WTC11 (cell line): ENCODE measurements at regions not wholly inside any gene's neighbourhood (a gene's known extent, or its start where the extent isn't known, plus 50 kb on each side); places are given as distances from the start of the nearest gene placed in this dataset.

Experiments used
- ATAC-seq: fragments of 200-7000 bp; cut with Tn5 transposase; 2 replicates; pipeline ENCODE4 v1.10.0; 2021; ENCODE audit warnings: mild to moderate bottlenecking, moderate library complexity
- CTCF ChIA-PET: fragments of 300-600 bp; sonication (Branson Sonifier 250); formaldehyde crosslinking; loops from one replicate; lab custom pipeline; 2021; ENCODE audit warnings: antibody characterized with exemption; lab: Charles Lee
- POLR2A ChIA-PET: fragments of 350-600 bp; sonication (Branson Sonifier 250); formaldehyde crosslinking; loops from one replicate; lab custom pipeline; 2021; ENCODE audit warnings: antibody characterized with exemption; lab: Charles Lee
- DNase-seq: peaks from one replicate; pipeline ENCODE4 v3.0.0; 2021; ENCODE audit warnings: low spot score
- H3K27ac Mint-ChIP-seq: 2 replicates; pipeline ENCODE4 v1.8.0; 2021; ENCODE audit warnings: mixed read lengths
- H3K27me3 Mint-ChIP-seq: 2 replicates; pipeline ENCODE4 v1.8.0; 2021; ENCODE audit warnings: low read depth, mild to moderate bottlenecking, moderate library complexity, mixed read lengths
- H3K36me3 Mint-ChIP-seq: 2 replicates; pipeline ENCODE4 v1.8.0; 2021; ENCODE audit warnings: mixed read lengths
- H3K4me1 Mint-ChIP-seq: 2 replicates; pipeline ENCODE4 v1.8.0; 2022; ENCODE audit warnings: mixed read lengths
- H3K4me3 Mint-ChIP-seq: 2 replicates; pipeline ENCODE4 v1.8.0; 2021; ENCODE audit warnings: mild to moderate bottlenecking, moderate library complexity, mixed read lengths
- H3K9me3 Mint-ChIP-seq: 2 replicates; pipeline ENCODE4 v1.8.0; 2021; ENCODE audit warnings: mixed read lengths
- EMX1 ChIP-seq: fragments of 250-450 bp; sonication (Bioruptor Pico); IDR thresholded peaks from 2 replicates; pipeline ENCODE4 v1.8.0; 2021; ENCODE audit warnings: mild to moderate bottlenecking
- ETV6 ChIP-seq: sonication (generic); formaldehyde crosslinking; IDR thresholded peaks from 2 replicates; pipeline ENCODE4 v1.8.1; 2022; ENCODE audit warnings: mild to moderate bottlenecking, missing genetic modification reagents
- FOXJ3 ChIP-seq: sonication (generic); formaldehyde crosslinking; IDR thresholded peaks from 2 replicates; pipeline ENCODE4 v1.9.0; 2021; ENCODE audit warnings: missing genetic modification reagents, mild to moderate bottlenecking, borderline replicate concordance
- HMGA2 ChIP-seq: fragments of 250-450 bp; sonication (Bioruptor Pico); IDR thresholded peaks from 2 replicates; pipeline ENCODE4 v1.4.0; 2021; ENCODE audit warnings: mild to moderate bottlenecking, moderate library complexity
- JUN ChIP-seq: sonication (generic); formaldehyde crosslinking; IDR thresholded peaks from 2 replicates; pipeline ENCODE4 v1.8.0; 2023; ENCODE audit warnings: mild to moderate bottlenecking, missing genetic modification reagents
- NR1H2 ChIP-seq: sonication (generic); formaldehyde crosslinking; IDR thresholded peaks from 2 replicates; pipeline ENCODE4 v1.9.0; 2021; ENCODE audit warnings: mild to moderate bottlenecking, moderate library complexity, missing genetic modification reagents
- OVOL2 ChIP-seq: fragments of 250-450 bp; sonication (Bioruptor Pico); IDR thresholded peaks from 2 replicates; pipeline ENCODE4 v1.9.0; 2021; ENCODE audit warnings: mild to moderate bottlenecking, borderline replicate concordance
- ZBTB21 ChIP-seq: sonication (generic); formaldehyde crosslinking; IDR thresholded peaks from 2 replicates; pipeline ENCODE4 v1.8.1; 2023; ENCODE audit warnings: mild to moderate bottlenecking, missing genetic modification reagents, borderline replicate concordance
- ZNF232 ChIP-seq: sonication (generic); formaldehyde crosslinking; IDR thresholded peaks from 2 replicates; pipeline ENCODE4 v1.8.0; 2022; ENCODE audit warnings: mild to moderate bottlenecking, missing genetic modification reagents
- TF ChIP-seq, protein P1 (sequence below): sonication (generic); formaldehyde crosslinking; IDR thresholded peaks from 2 replicates; pipeline ENCODE4 v1.8.1; 2022; ENCODE audit warnings: low read depth, missing genetic modification reagents, borderline replicate concordance
- TF ChIP-seq, protein P2 (sequence below): sonication (generic); formaldehyde crosslinking; IDR thresholded peaks from 2 replicates; pipeline ENCODE4 v1.8.1; 2023; ENCODE audit warnings: mild to moderate bottlenecking, missing genetic modification reagents, moderate library complexity
- TF ChIP-seq, protein P3 (sequence below): sonication (generic); formaldehyde crosslinking; IDR thresholded peaks from 2 replicates; pipeline ENCODE4 v1.8.1; 2023; ENCODE audit warnings: mild to moderate bottlenecking, missing genetic modification reagents
- TF ChIP-seq, protein P4 (sequence below): sonication (generic); formaldehyde crosslinking; IDR thresholded peaks from 2 replicates; pipeline ENCODE4 v1.8.0; 2023; ENCODE audit warnings: mild to moderate bottlenecking, missing genetic modification reagents
- TF ChIP-seq, protein P5 (sequence below): fragments of 250-450 bp; sonication (Bioruptor Pico); IDR thresholded peaks from 2 replicates; pipeline ENCODE4 v1.8.0; 2021; ENCODE audit warnings: mild to moderate bottlenecking
- TF ChIP-seq, protein P6 (sequence below): sonication (generic); formaldehyde crosslinking; IDR thresholded peaks from 2 replicates; pipeline ENCODE4 v1.8.0; 2022; ENCODE audit warnings: mild to moderate bottlenecking, missing genetic modification reagents
- TF ChIP-seq, protein P7 (sequence below): sonication (generic); formaldehyde crosslinking; IDR thresholded peaks from 2 replicates; pipeline ENCODE4 v1.8.0; 2022; ENCODE audit warnings: mild to moderate bottlenecking, missing genetic modification reagents
- TF ChIP-seq, protein P8 (sequence below): sonication (generic); formaldehyde crosslinking; IDR thresholded peaks from 2 replicates; pipeline ENCODE4 v1.8.0; 2023; ENCODE audit warnings: missing genetic modification reagents, mild to moderate bottlenecking, borderline replicate concordance
- TF ChIP-seq, protein P9 (sequence below): sonication (generic); formaldehyde crosslinking; IDR thresholded peaks from 2 replicates; pipeline ENCODE4 v1.8.1; 2022; ENCODE audit warnings: mild to moderate bottlenecking, moderate library complexity, missing genetic modification reagents

DNA sequence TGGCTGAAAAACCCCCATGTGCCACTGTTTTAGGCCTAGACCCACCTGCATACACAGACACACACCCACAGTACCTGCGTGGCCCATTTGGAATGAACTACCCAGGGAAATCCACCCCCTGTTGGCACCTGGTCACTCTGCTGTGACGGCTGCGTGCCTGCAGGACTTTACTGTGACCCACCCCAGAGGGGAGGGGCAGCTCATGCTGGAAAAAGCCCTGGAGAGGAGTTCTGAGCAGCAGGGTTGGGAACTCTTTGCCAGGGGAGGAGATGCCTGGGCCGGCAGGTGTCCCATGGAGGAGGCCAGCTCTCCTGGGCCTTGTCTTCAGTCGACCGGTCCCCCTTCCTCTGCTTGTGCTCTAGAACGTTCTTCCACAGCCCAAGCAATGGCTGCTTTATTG is 87.3 kb upstream of the CSF3R start:
- Mint-ChIP-seq H3K36me3 (no peaks in the 10 kb centered on the region), H3K27me3 (no peaks in the 10 kb centered on the region), H3K4me3 (no peak overlapping the region), H3K9me3 (no peaks in the 10 kb centered on the region), H3K27ac (no peak overlapping the region), H3K4me1 (peaks cover 13% of the 10 kb centered on the region)
- POLR2A ChIA-PET = no interaction called here
- ATAC-seq (no peak), DNase-seq (no peak)
- TF ChIP-seq, protein P1, sequence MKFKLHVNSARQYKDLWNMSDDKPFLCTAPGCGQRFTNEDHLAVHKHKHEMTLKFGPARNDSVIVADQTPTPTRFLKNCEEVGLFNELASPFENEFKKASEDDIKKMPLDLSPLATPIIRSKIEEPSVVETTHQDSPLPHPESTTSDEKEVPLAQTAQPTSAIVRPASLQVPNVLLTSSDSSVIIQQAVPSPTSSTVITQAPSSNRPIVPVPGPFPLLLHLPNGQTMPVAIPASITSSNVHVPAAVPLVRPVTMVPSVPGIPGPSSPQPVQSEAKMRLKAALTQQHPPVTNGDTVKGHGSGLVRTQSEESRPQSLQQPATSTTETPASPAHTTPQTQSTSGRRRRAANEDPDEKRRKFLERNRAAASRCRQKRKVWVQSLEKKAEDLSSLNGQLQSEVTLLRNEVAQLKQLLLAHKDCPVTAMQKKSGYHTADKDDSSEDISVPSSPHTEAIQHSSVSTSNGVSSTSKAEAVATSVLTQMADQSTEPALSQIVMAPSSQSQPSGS (CRISPR knock-in tag) = no peak
- TF ChIP-seq, protein P2, sequence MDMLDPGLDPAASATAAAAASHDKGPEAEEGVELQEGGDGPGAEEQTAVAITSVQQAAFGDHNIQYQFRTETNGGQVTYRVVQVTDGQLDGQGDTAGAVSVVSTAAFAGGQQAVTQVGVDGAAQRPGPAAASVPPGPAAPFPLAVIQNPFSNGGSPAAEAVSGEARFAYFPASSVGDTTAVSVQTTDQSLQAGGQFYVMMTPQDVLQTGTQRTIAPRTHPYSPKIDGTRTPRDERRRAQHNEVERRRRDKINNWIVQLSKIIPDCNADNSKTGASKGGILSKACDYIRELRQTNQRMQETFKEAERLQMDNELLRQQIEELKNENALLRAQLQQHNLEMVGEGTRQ (CRISPR knock-in tag) = no peak
- TF ChIP-seq, protein P3, sequence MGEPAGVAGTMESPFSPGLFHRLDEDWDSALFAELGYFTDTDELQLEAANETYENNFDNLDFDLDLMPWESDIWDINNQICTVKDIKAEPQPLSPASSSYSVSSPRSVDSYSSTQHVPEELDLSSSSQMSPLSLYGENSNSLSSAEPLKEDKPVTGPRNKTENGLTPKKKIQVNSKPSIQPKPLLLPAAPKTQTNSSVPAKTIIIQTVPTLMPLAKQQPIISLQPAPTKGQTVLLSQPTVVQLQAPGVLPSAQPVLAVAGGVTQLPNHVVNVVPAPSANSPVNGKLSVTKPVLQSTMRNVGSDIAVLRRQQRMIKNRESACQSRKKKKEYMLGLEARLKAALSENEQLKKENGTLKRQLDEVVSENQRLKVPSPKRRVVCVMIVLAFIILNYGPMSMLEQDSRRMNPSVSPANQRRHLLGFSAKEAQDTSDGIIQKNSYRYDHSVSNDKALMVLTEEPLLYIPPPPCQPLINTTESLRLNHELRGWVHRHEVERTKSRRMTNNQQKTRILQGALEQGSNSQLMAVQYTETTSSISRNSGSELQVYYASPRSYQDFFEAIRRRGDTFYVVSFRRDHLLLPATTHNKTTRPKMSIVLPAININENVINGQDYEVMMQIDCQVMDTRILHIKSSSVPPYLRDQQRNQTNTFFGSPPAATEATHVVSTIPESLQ = no peak
- TF ChIP-seq ETV6 = no peak
- no peak for TF ChIP-seq JUN (CRISPR knock-in tag)
- TF ChIP-seq, protein P4, sequence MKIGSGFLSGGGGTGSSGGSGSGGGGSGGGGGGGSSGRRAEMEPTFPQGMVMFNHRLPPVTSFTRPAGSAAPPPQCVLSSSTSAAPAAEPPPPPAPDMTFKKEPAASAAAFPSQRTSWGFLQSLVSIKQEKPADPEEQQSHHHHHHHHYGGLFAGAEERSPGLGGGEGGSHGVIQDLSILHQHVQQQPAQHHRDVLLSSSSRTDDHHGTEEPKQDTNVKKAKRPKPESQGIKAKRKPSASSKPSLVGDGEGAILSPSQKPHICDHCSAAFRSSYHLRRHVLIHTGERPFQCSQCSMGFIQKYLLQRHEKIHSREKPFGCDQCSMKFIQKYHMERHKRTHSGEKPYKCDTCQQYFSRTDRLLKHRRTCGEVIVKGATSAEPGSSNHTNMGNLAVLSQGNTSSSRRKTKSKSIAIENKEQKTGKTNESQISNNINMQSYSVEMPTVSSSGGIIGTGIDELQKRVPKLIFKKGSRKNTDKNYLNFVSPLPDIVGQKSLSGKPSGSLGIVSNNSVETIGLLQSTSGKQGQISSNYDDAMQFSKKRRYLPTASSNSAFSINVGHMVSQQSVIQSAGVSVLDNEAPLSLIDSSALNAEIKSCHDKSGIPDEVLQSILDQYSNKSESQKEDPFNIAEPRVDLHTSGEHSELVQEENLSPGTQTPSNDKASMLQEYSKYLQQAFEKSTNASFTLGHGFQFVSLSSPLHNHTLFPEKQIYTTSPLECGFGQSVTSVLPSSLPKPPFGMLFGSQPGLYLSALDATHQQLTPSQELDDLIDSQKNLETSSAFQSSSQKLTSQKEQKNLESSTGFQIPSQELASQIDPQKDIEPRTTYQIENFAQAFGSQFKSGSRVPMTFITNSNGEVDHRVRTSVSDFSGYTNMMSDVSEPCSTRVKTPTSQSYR (CRISPR knock-in tag) = no peak
- TF ChIP-seq EMX1 = no peak
- no peak for TF ChIP-seq FOXJ3
- TF ChIP-seq OVOL2 (CRISPR knock-in tag) = no peak
- TF ChIP-seq, protein P5, sequence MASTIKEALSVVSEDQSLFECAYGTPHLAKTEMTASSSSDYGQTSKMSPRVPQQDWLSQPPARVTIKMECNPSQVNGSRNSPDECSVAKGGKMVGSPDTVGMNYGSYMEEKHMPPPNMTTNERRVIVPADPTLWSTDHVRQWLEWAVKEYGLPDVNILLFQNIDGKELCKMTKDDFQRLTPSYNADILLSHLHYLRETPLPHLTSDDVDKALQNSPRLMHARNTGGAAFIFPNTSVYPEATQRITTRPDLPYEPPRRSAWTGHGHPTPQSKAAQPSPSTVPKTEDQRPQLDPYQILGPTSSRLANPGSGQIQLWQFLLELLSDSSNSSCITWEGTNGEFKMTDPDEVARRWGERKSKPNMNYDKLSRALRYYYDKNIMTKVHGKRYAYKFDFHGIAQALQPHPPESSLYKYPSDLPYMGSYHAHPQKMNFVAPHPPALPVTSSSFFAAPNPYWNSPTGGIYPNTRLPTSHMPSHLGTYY (CRISPR knock-in tag) = no peak
- TF ChIP-seq, protein P6, sequence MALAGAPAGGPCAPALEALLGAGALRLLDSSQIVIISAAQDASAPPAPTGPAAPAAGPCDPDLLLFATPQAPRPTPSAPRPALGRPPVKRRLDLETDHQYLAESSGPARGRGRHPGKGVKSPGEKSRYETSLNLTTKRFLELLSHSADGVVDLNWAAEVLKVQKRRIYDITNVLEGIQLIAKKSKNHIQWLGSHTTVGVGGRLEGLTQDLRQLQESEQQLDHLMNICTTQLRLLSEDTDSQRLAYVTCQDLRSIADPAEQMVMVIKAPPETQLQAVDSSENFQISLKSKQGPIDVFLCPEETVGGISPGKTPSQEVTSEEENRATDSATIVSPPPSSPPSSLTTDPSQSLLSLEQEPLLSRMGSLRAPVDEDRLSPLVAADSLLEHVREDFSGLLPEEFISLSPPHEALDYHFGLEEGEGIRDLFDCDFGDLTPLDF (CRISPR knock-in tag) = no peak
- TF ChIP-seq NR1H2 (CRISPR knock-in tag) = no peak
- TF ChIP-seq, protein P7, sequence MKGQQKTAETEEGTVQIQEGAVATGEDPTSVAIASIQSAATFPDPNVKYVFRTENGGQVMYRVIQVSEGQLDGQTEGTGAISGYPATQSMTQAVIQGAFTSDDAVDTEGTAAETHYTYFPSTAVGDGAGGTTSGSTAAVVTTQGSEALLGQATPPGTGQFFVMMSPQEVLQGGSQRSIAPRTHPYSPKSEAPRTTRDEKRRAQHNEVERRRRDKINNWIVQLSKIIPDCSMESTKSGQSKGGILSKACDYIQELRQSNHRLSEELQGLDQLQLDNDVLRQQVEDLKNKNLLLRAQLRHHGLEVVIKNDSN = no peak
- CTCF ChIA-PET = interaction anchor here (0.9 kb wide), 1 partner anchor 53 kb away, joined by 3 read pairs; no protein-coding TSS in a partner anchor

DNA sequence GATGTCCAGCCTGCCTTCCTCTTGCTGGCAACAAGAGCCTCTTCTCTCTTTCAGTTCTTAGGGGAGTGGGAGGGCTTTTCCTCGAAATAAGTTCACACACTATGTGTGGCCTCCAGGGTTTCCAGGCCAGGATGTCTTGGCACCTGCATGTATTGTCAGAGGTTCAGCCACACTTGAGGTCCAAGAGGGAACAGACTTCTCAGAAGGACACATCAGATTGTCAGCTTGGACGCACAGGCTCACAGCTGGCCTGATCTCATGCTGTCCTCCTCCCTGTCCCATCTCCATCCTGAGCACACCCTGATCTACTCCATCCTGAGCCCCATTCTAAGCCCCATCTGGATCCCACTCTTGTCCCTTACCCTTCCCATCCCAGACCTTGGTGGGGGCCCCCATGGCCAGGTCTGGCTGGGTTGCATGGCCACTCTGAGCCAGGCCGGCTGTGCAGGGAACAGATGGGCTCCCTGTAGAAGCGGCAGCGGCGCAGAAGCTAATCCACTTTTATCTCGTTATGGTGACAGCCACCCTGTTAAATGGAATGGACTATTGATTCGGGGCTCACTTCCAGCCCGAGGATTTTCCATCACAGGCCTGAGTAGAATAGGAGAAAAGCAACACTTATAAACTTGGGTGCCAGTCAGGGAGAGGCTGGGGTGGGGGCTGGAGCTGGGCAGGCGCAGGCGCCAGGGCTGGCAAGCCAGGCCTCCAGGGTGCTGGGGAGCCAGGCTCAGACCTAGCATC is 85.1 kb upstream of the CSF3R start:
- POLR2A ChIA-PET = no interaction called here
- H3K9me3 Mint-ChIP-seq = no peaks in the 10 kb centered on the region
- H3K27me3 Mint-ChIP-seq = no peaks in the 10 kb centered on the region; the same call in 1 of the 2 replicates
- TF ChIP-seq, protein P8, sequence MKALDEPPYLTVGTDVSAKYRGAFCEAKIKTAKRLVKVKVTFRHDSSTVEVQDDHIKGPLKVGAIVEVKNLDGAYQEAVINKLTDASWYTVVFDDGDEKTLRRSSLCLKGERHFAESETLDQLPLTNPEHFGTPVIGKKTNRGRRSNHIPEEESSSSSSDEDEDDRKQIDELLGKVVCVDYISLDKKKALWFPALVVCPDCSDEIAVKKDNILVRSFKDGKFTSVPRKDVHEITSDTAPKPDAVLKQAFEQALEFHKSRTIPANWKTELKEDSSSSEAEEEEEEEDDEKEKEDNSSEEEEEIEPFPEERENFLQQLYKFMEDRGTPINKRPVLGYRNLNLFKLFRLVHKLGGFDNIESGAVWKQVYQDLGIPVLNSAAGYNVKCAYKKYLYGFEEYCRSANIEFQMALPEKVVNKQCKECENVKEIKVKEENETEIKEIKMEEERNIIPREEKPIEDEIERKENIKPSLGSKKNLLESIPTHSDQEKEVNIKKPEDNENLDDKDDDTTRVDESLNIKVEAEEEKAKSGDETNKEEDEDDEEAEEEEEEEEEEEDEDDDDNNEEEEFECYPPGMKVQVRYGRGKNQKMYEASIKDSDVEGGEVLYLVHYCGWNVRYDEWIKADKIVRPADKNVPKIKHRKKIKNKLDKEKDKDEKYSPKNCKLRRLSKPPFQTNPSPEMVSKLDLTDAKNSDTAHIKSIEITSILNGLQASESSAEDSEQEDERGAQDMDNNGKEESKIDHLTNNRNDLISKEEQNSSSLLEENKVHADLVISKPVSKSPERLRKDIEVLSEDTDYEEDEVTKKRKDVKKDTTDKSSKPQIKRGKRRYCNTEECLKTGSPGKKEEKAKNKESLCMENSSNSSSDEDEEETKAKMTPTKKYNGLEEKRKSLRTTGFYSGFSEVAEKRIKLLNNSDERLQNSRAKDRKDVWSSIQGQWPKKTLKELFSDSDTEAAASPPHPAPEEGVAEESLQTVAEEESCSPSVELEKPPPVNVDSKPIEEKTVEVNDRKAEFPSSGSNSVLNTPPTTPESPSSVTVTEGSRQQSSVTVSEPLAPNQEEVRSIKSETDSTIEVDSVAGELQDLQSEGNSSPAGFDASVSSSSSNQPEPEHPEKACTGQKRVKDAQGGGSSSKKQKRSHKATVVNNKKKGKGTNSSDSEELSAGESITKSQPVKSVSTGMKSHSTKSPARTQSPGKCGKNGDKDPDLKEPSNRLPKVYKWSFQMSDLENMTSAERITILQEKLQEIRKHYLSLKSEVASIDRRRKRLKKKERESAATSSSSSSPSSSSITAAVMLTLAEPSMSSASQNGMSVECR (CRISPR knock-in tag) = no peak
- TF ChIP-seq HMGA2 (no peak), ZBTB21 (no peak), ZNF232 (no peak)
- TF ChIP-seq, protein P9, sequence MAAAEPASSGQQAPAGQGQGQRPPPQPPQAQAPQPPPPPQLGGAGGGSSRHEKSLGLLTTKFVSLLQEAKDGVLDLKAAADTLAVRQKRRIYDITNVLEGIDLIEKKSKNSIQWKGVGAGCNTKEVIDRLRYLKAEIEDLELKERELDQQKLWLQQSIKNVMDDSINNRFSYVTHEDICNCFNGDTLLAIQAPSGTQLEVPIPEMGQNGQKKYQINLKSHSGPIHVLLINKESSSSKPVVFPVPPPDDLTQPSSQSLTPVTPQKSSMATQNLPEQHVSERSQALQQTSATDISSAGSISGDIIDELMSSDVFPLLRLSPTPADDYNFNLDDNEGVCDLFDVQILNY = no peak

More for the DNA sequence above, 85.1 kb upstream of the CSF3R start:
- ATAC-seq (no peak), DNase-seq (no peak)
- Mint-ChIP-seq H3K4me3 (no peak overlapping the region), H3K36me3 (no peaks in the 10 kb centered on the region), H3K27ac (no peak overlapping the region), H3K4me1 (peaks cover 13% of the 10 kb centered on the region)
- CTCF ChIA-PET = no interaction called here
